GM21723 (cell line): ENCODE measurements at regions not wholly inside any gene's neighbourhood (a gene's known extent, or its start where the extent isn't known, plus 50 kb on each side); places are given as distances from the start of the nearest gene placed in this dataset.
A peak's percentile ranks its signal among the peaks of the same experiment; 100 is the strongest.

Source experiments
- ATAC-seq: cut with Tn5 transposase; IDR thresholded peaks from one replicate; pipeline ENCODE4 v1.9.1; 2021; ENCODE audit warnings: mild to moderate bottlenecking, moderate library complexity; ENCODE audit not compliant: unreplicated experiment

DNA sequence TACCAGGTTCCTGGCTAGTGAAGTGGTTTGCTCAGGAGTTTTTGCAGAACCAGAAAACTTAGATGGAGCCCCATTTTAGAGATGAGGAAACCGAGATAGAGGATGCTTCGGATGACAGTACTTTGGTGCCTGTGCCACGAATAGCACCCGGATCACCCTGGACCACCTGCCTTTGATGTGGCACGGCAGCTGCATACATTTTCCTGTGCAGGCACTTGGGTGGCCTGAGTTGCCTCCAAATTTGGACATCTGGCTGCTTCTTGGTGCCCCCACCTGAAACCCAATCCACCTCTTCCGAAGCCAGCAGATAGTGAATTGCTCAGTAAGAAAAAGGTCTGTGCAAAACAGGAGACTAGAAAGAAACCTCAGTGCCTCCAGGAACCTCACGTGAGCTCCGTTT is 140.6 kb upstream of the ID2 start:
- no peak for ATAC-seq

DNA sequence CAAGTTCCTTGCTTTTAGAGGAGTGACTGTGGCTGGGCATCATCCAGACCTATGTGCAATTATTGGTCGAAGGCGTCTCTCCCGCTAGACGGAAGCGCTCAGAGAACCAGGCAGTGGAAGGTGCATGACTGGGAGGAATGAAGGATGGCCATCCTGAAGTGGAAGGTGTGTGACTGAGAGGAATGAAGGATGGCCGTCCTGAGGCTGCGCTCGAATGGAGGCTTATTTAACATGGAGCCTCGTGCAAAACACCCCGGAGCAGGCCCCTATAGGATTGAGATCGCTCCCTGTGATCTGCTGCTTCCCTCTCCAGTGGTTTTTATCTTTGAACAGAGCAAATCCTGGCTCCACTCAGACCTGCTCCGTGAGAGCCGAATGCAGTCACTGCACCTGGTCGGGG is 140.2 kb upstream of the ID2 start:
- ATAC-seq = no peak

DNA sequence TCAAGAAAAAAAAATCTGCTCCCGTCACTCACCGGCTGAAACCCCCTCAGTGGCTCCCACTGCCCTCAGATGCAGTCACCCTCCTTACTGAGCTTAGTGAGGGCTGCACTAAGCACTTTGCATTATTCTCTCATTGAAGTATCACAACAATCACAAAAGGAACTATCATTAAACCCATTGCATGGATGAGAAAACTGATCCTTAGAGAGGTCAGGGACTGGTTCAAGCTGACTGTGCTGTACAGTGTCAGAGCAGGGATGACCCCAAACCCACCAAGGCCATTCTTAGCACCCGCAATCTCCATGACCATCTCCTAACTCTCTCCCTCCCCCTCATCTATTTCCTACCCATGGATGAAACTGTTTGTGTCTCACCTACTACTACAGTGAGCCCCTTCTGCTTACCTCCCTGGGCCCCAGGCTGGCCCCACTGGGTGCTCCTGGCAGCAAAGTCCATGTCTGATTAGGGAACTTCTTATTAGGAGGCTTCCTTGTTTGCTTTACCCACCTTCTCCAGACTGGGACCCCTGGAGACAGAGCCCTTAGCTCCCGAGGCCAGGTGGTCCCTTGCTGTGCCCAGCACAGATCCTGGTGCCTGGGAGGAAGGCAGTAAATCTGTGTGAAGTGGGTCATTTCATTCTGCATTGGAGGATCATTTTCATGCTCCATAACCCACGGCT is 139.3 kb upstream of the ID2 start:
- ATAC-seq = no peak

DNA sequence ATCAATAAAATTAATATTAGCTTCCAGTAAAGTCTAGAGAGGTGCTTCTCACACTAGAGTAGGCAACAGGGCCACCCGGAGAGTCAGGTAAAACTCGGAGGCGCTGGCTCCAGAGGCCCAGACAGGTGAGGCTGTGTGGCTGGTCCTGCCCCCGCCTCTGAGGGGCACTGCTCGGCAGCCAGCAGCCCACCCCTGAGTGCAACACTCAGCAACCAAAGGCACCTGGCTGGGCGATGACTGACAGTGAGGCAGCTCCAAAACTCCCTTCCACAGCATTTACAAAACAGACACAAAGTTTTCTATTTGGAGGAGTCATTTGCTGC is 138.8 kb upstream of the ID2 start:
- peak; percentile 24 for ATAC-seq

DNA sequence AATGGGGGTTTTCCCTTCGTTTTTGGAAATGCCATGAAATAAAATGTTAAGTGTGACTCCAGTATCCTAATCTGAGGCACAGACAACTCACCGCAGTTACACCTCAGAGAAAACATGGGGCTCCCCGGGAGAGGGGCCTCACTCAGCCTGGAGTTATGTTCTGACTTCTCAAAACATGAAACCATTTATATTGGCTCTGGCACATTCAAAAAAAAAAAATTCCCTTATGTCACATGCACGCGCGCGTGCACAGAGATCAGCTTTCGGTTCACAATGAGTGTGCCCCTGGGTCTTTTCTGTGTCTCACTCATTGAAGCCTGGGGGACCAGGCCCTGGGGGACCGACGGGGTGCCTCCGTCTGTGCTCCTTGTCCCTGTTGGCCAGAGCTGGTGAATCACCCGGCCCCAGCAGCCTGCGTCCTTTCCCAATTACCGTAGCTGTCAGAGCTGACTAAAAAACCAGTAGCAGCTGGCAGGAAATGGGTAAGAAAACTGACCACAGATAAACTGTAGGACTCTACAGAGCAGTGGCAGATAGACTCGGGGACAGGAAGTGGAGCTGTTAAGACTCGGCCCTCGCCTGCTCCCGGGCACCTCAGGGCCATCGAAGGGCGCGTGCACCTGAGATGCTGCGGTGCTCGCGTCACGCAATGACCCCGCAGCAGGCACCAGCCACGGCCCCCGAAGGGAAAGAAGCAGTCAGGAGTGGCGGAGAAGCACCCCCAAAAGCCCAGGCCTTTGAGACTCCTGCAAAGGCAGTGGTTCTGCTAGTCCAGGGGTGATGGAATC is 138.3 kb upstream of the ID2 start:
- peak; percentile 74 for ATAC-seq

DNA sequence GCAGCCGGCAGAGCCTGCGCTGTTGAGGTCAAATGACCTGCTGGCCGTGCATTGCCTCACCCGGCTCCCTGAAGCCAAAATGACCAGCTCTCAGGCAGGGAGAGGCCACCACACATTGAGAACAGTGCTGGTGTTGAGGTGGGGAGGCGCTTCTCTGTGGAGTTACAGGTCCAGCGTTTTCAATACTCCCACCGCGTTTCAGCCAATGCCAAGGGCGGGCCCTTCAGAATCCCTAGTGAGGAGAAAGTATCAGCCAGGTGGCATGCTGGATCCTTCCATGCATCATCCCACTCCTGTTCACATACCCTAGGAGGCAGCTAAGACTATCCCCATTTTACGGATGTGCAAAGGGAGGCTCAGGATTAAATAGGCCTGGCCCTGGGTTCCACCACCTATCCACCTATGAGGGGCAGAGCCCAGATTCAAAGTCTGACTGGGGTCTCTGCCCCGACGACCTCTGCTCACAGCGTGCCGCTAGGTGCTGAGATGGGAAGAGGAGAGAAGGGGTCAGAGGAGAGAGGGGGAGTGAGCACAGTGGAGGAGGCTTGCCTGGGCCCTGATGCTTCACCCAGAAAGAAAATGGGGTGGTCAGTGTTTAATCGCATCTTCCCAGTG is 137.6 kb upstream of the ID2 start:
- ATAC-seq = no peak

DNA sequence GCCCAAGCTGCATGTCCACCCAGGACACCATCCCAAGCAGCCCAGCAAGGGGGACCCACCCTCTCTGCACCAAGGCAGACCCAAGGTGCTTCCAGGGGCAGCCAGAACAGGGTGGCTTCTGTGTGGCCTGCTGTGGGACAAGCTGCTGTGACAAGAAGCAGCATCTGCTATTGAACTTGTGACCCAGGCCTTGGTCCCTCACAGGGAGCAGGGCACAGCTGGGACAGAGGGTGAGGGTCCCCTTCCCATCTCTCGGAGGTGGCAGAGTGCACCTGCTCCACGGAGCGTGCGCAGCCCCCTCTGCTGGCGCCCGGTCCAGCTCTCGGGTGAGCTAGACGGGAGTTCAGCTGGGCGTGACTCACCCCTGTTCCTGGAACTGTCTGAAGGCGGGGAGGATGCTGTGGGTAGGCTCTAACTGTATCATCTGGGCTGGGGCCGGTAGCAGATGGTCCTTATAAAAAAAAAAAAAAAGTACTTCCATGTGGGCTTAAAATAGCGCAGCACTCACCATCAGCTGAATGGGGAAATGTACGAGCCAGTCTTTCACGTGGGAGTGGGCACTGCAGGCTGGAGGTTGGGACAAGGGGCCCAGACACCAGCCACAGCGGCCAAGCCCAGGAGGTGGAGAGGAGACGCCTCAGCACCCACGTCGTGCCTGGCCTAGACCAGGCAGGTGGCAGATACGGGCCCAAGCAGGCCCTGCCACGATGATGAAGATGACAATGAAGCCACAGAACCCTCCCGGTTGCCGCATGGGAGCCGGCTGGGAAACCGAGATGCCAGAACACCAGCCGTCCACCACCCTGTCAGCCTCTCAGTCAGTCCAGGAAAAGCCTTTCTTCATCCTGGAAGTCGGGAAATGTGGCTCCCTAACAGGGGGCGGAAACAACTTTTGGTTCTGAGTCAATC is 136.8 kb upstream of the ID2 start:
- peak; percentile 59 for ATAC-seq

DNA sequence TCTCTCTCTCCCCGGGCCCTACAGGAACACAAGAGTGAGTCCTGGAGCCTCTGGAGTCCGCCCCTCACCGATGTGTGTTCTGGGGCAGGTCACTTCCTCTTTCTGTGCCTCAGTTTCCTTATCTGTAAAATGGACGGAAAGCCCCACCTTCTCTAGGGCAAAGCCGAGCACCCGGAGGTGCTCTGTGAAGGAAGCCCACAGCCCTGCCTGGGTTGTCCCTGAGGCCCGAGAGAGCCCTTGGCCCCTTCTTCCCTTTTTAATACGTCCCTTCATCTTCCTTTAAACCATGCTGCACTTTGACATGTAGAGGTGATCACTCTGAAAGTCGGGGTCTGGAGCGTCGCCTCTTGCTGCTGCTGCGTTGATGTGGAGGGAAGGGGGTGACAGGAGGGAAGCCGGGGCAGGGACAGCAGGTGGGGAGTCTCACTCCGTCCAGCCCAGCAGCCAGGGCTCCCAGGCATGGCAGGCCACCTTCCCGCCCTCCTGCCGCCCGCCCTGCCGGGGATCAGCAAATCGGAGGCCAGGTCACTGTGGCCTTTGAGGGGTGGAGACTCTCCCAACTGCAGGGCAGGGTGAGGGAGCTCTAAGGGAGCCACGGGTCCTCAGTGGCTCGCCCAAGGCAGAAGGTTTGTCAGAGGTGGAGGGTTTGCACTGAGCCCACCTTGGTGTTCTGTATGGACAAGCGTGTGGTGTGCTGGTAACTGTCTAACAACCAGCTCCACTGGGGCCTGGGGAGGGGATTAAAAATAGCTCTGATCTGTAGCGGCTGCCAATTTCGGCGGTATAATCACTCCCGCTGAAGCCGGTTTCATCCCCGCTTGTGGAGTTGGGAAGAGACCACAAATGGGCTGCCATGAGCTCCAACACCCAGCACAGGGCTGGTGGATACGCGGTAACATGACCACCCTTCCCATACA is 135.9 kb upstream of the ID2 start:
- no peak for ATAC-seq

DNA sequence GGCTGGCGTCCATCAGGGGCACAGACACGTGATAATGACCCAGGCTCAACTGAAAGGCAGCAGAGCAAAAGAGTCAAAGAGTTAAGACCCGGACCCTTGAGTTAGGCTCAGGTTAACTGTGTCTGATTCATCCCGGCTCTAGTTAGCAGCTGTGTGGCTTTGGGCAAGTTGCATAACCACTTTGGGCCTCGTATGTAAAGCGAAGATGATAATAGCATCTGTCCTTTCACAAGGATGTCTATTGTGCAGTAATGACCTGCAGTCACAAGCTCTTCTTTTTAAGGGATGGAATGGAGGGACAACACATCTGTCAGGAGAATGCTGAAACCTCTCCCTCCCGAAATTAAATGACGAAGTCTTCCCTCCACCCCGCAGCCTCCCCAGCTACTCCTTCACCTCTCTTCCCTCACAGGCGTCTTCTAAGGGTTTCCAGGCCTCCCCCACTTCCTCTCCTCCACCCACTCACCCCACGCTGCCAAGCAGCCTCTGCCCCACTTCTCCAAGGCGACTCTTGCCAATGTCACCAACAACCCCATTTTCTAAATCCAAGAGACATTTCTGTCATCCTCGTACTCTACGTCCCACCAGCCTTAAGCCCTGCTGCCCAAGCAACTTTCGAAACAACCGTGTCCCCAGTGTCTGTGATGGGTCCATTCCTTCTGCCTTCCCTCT is 135.1 kb upstream of the ID2 start:
- ATAC-seq = no peak

DNA sequence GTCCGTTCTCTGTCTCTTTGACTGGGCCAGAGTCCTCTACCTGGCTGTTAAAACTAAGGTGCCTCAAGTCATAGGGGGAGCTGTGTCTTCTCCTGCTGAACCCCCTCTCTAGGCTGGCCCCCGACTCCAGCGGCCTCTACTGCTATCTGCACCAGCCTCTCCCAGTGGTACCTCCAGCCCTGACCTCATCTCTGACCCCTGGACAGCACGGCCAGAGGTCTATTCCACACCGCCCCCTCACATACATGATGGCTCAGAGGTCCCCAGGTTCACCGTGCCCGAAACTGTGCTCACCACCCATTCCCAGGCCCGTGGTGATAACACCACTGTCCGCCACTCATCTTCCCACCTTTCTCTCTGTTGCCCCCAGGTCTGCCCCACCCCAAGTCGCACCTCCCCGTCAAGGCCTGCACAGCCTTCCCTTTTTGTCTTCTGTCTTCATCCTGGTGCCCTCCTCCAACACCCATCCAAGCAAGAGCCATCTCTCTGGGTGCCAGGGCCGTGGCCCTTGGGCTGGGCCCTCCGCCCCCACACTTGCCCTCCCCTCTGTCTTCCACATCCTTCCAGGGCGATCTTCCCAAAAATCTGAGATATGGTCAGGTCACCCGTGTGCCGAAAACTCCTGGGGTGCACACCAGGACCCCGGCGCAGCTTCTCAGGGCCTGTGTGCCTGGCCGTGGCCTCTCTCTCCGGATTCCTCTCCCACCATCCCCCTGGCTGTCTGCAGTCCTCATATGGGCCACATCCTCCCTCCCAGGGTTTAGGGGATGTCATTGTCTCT is 134.4 kb upstream of the ID2 start:
- ATAC-seq = no peak

DNA sequence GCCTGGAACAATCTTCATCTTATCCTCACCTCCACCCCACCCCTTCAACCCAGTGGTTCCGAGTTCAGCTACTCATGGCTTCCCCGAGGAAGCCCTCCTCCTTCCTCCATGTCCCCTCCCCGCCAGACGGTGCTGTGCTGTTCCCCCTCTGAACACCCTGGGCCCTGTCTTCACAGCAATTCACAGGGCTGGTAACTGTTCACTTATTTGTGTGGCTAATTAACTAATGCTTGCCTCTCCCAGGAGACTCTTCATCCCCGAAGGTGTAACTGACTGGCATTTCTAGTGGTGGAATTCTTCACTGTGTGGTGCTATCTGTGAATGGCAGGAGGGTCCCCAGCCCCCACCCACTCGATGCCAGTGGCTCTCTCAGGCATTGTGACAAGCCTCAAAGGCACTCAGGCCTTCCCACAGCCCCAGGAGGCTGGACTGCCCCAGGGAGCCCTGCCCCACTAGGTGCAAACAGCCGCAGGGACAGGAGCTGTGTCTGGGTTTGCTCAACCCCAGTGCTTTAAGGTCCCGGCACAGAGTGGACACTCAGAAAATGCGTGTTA is 133.7 kb upstream of the ID2 start:
- no peak for ATAC-seq

DNA sequence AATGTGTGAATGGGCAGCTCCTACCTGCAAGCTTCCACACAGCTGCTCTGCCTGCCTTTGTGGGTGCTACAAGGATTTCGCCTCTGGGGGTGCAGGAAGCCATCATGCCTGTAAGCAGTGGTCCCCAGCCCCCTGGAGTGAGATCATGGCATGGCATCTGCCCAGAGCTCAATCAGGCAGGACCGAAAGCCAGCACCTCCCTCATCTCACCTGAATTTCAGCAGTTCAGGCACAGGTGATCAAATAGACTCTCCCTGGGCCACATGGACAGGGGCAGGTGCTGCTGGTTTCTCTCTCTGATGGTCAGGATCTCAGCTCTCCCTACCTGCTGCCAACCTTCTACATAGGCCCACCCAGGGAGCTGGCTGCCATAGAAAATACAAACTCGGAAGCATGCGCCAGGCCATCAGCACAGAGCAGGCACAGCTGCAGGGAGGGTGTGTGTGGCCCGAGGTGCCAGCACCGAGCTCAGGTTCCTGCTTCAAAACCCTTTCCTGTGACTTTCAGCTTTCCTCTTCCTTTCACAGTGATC is 133.2 kb upstream of the ID2 start:
- no peak for ATAC-seq

DNA sequence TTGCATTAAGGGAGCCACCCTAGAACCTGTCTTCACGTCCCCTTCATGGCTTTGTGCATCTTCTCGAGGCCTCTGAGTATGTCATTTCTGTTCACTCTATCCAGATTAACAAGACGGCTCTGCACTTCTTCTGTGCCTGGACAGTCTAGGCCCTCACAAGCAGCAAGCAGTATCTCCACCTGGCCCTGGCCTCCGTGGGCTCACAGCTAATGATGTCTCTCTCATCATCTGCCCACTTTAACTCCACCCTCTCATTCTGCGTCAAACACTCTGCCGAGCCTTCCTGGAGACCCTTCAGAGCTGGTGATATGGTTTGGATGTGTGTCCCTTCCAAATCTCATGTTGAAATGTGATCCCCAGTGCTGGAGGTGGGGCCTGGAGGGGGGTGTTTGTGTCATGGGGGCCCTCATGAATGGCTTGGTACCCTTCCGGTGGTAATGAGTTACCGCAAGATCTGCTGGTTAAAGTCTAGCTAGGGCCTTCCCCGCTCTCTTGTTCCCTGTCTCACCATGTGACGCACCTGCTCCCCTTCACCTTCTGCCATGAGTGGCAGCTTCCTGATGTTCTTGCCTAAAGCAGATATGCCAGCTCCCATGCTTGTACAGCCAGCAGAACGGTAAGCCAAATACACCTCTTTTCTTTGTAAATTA is 132.5 kb upstream of the ID2 start:
- no peak for ATAC-seq

DNA sequence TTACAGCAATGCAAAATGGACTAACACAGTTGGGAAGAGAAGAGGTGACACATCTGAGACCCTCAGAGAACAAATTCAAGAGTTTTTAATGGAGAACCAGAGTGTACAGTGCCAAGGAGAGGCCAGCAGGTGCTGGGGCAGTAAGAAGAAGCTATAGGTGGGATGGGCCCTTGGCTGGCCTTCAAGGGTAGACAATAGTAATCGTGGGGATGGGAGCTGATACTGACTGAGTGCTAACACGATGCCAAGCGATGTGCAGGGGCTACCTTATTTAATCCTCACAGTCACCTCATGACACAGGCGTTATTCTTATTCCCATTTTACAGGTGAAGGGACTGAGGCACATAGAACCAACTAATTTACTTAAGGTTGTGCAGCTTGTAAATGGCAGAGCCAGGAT is 131.9 kb upstream of the ID2 start:
- no peak for ATAC-seq

DNA sequence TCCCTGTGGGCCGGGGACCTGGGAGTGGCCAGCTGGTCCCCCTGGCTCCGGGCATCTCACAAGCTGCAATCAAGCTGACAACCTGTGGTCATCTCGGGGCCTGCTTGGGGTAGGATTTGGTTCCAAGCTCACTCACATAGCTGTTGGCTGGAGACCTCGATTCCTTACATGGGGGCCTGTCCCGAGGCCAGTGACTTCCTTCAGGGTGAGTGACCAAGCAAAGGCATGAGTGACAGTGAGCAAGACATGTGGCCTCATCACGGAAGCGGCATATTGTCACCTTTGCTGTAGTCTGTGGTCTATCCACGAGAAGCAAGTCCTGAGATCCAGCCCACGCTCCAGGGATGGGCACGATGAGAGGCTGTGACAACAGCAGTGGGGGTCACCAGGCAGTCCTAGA is 131.4 kb upstream of the ID2 start:
- no peak for ATAC-seq

DNA sequence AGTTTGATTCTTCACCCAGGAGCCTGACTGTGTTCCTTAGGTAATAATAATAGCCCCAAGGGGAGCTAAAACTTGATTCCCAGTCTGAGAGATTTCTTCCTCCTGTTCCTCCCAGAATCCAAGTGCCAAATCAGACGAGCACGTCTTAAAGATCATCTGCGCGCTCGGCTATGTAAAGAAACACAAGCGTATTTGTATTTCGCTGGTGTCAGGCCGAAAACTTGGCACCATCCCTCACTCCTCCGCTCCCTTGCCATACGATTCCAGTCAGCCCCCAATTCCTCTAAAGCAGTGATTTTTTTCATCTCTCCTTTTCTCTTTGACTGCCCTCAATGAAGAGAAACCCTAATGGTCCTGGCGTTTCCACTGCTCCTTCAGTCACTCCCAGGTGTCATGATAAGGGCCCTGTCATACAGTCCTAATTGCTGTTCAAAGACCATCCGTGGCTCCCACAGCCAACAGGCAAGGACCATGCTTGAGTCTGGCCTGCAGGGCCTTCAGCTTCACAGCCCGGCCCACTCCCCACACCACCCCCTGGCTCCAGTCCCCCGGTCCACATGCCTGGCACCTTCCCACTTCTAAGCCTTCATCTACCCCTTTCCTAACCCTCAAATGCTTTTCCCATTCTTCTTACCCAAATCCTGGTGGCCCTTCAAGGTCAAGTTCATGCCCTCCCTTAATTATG is 130.8 kb upstream of the ID2 start:
- no peak for ATAC-seq

DNA sequence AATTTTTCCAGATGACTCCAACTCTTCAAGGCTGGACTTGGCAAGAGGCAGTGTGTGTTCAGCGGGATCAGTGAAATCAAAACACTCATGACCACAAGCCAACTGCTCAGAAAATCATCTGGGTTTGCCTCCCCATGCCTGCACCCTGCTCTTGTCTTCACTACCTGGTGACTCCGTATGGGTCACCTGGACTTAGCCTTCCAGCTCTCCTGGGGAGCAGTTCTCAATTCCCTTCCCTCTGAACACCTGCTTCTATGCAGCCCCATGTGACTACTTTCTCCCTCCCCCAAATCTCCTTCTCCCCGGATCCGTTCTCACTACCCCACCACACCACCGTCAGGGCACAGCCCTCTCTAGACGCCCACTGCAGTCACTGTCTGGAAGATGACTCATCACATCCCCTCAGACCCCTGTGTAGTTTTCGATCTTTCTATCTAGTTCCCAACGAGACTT is 130.2 kb upstream of the ID2 start:
- peak; percentile 69 for ATAC-seq
